ENCODE measurements at regions not wholly inside any gene's neighbourhood (a gene's known extent, or its start where the extent isn't known, plus 50 kb on each side); places are given as distances from the start of the nearest gene placed in this dataset.

- ATAC-seq (ENCODE audit: low FRiP score): no peak
- TF ChIP-seq CTCF (IDR thresholded peaks at IDR 0.05): no peak
These were observed 90.8 kb upstream of the TMPRSS2 start for GRCh38 chr21:41598561-41599431.

GRCh38 chr21:41597811-41598231, 89.9 kb upstream of the TMPRSS2 start:
- no peak for DNase-seq (ENCODE audit: low spot score)
- ATAC-seq (ENCODE audit: low FRiP score): no peak
- TF ChIP-seq CTCF (IDR thresholded peaks at IDR 0.05): no peak

More at GRCh38 chr21:41598561-41599431, 90.8 kb upstream of the TMPRSS2 start:
- DNase-seq (ENCODE audit: low spot score): no peak

DNA sequence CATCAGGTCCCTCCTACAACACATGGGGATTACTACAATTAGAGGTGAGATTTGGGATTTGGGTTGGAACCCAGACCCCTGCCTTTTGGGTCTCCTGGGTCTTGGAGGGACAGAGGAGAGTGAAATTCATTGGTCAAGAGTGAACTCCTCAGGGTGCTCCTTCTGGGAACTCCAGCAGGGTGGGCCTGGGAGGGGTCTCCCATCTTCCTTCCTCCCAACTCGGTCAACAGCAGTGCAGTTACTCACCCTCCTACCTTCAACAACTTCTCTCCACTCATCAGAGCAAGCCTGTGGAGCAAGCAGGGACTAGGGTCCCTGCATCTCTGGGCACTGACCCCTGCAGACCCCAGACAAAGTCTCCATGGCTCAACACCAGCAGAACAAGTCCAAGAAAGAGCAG, 89.3 kb upstream of the TMPRSS2 start:
- DNase-seq (ENCODE audit: low spot score) (no peak), ATAC-seq (ENCODE audit: low FRiP score) (no peak)
- TF ChIP-seq CTCF (IDR thresholded peaks at IDR 0.05): no peak

- DNase-seq (ENCODE audit: low spot score): no peak
- no peak for ATAC-seq (ENCODE audit: low FRiP score)
- no peak for TF ChIP-seq CTCF (IDR thresholded peaks at IDR 0.05)
These were observed 88.4 kb upstream of the TMPRSS2 start for GRCh38 chr21:41596241-41596925.

DNA sequence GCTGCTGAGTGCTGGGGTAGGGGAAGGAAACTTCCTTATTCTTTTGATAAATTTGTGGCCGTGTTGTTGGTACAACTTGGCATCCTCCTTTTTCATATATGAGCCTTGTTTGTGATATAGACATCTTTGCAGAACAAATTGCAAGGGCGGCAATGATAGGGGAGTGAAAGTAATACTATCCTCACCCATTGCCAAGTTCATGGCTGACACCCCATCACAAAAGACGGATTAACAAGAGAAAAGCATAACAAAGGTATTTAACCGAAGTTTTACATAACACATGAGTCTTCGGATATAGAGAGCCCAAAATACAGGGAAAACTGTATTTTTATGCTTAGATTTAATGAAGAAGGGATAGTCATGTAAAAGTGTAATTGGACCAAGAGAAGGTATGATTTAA, 86.3 kb upstream of the TMPRSS2 start:
- no peak for DNase-seq (ENCODE audit: low spot score)
- ATAC-seq (ENCODE audit: low FRiP score): no peak
- TF ChIP-seq CTCF (IDR thresholded peaks at IDR 0.05): no peak

- ATAC-seq (ENCODE audit: low FRiP score) (no peak), DNase-seq (ENCODE audit: low spot score) (no peak)
- no peak for TF ChIP-seq CTCF (IDR thresholded peaks at IDR 0.05)
These were observed 85.8 kb upstream of the TMPRSS2 start for GRCh38 chr21:41593760-41594138.

Data from omental fat pad (tissue), 3 donors.